GM12878 (cell line): ENCODE measurements at regions not wholly inside any gene's neighbourhood (a gene's known extent, or its start where the extent isn't known, plus 50 kb on each side); places are given as distances from the start of the nearest gene placed in this dataset.
A peak's percentile ranks its signal among the peaks of the same experiment; 100 is the strongest.

Source experiments
- ATAC-seq: fragments of 200-7000 bp; cut with Tn5 transposase; 3 replicates; pipeline ENCODE4 v1.9.1; 2020; ENCODE audit warnings: mild to moderate bottlenecking, moderate library complexity
- BruUV-seq: library from RNA; stranded (reverse); fragments of 400-500 nt; replicated peaks from 2 replicates; lab custom pipeline; 2021; lab: Mats Ljungman, UMichigan
- CTCF ChIA-PET: fragments of 300-600 bp; sonication (Branson Sonifier 250); formaldehyde crosslinking; extraction: SDS; loops from one replicate; lab custom pipeline; 2021; ENCODE audit warnings: inconsistent platforms; lab: Yijun Ruan, JAX
- POLR2A ChIA-PET: fragments of 350-600 bp; formaldehyde crosslinking; extraction: SDS; loops from one replicate; lab custom pipeline; 2021; ENCODE audit warnings: inconsistent platforms; lab: Charles Lee
- RAD21 ChIA-PET: fragments of 300-600 bp; sonication (Branson Sonifier 250); formaldehyde crosslinking; loops from one replicate; lab custom pipeline; 2023; ENCODE audit warnings: antibody characterized with exemption; ENCODE audit not compliant: unreplicated experiment; lab: Charles Lee
- SMC1A ChIA-PET: fragments of 300-600 bp; sonication (Branson Sonifier 250); formaldehyde crosslinking; loops from one replicate; lab custom pipeline; 2023; ENCODE audit not compliant: unreplicated experiment, uncharacterized antibody; lab: Charles Lee
- DNase-seq: peaks from one replicate; pipeline ENCODE4 v3.0.0-alpha.2; 2011; ENCODE audit warnings: low read depth, low spot score
- FAIRE-seq: peaks from 3 replicates; lab custom pipeline; 2011; peaks lifted over from hg19 to GRCh38; lab: Jason Lieb, UNC
- H2AFZ ChIP-seq: 2 replicates; pipeline ENCODE4 v1.6.0; 2011; ENCODE audit warnings: low read depth, low read length, control low read depth; ENCODE audit not compliant: control insufficient read depth
- H3K27ac ChIP-seq: 2 replicates; pipeline ENCODE4 v1.5.1; 2011; ENCODE audit warnings: control low read depth; ENCODE audit not compliant: control insufficient read depth, insufficient read depth
- H3K27me3 ChIP-seq, 2 experiments: replicated peaks in 1 of 2; 2 replicates each; pipeline versions ENCODE4 v1.6.0 to v1.6.1; 2011; ENCODE audit warnings: low read length in 1 of 2; ENCODE audit not compliant: control insufficient read depth in 2 of 2, insufficient read depth in 2 of 2
- H3K36me3 ChIP-seq, 2 experiments: 2 replicates each; pipeline ENCODE4 v1.5.1; 2011; ENCODE audit warnings: low read length in 1 of 2; ENCODE audit not compliant: control insufficient read depth in 2 of 2, insufficient read depth in 2 of 2
- H3K4me1 ChIP-seq: 2 replicates; pipeline ENCODE4 v1.6.1; 2011; ENCODE audit warnings: mild to moderate bottlenecking, low read length, moderate library complexity, mixed read lengths; ENCODE audit not compliant: control insufficient read depth, insufficient read depth
- H3K4me2 ChIP-seq: 2 replicates; pipeline ENCODE4 v1.6.0; 2011; ENCODE audit warnings: control low read depth; ENCODE audit not compliant: control insufficient read depth, insufficient read depth
- H3K4me3 ChIP-seq: fragments of 200-600 bp; sonication (generic); 2 replicates; pipeline ENCODE4 v1.5.1; 2016
- H3K79me2 ChIP-seq: 2 replicates; pipeline ENCODE4 v1.6.0; 2011; ENCODE audit warnings: low read length; ENCODE audit not compliant: control insufficient read depth, insufficient read depth
- H3K9ac ChIP-seq: 2 replicates; pipeline ENCODE4 v1.8.0; 2011; ENCODE audit warnings: low read length, control low read depth, mixed read lengths; ENCODE audit not compliant: control insufficient read depth, insufficient read depth
- H3K9me3 ChIP-seq: replicated peaks from 3 replicates; pipeline ENCODE4 v1.5.1; 2011; ENCODE audit warnings: mild to moderate bottlenecking, low read length; ENCODE audit not compliant: control insufficient read depth, insufficient read depth
- H4K20me1 ChIP-seq: 2 replicates; pipeline ENCODE4 v1.6.0; 2011; ENCODE audit not compliant: control insufficient read depth, insufficient read depth
- BMI1 ChIP-seq: fragments of 450-650 bp; IDR thresholded peaks from 2 replicates; pipeline ENCODE4 v1.6.1; 2016; ENCODE audit warnings: mild to moderate bottlenecking, moderate library complexity, borderline replicate concordance
- CEBPB ChIP-seq, 2 experiments: fragments of 150-350 bp in 1 of 2; IDR thresholded peaks; 2 replicates each; pipeline ENCODE4 v1.6.1; 2012 to 2014; ENCODE audit warnings: low read depth in 2 of 2, low read length in 2 of 2, borderline replicate concordance in 1 of 2, inconsistent platforms in 1 of 2
- CHD2 ChIP-seq: IDR thresholded peaks from 2 replicates; pipeline ENCODE4 v1.6.1; 2011; ENCODE audit warnings: low read depth, low read length, improper control_type of control experiment, borderline replicate concordance
- EZH2 ChIP-seq: IDR thresholded peaks from 2 replicates; pipeline ENCODE4 v1.6.1; 2012; ENCODE audit warnings: low read depth, mild to moderate bottlenecking, control low read depth, inconsistent platforms, low read length, borderline replicate concordance; ENCODE audit not compliant: control insufficient read depth
- FOS ChIP-seq: IDR thresholded peaks from 3 replicates; pipeline ENCODE4 v1.6.1; 2011; ENCODE audit warnings: borderline replicate concordance; ENCODE audit not compliant: insufficient read length; ENCODE audit errors: extremely low read depth
- GATAD2B ChIP-seq: fragments of 450-650 bp; conservative IDR thresholded peaks from 2 replicates; pipeline ENCODE4 v1.6.1; 2017; ENCODE audit warnings: low read depth, mild to moderate bottlenecking, moderate library complexity
- IKZF2 ChIP-seq, 2 experiments: fragments of 450-650 bp; IDR thresholded peaks; 2 replicates each; pipeline ENCODE4 v1.6.1; 2017; ENCODE audit warnings: mild to moderate bottlenecking in 2 of 2, moderate library complexity in 2 of 2
- KLF5 ChIP-seq: fragments of 450-650 bp; IDR thresholded peaks from 2 replicates; pipeline ENCODE4 v1.6.1; 2014; ENCODE audit warnings: mild to moderate bottlenecking; ENCODE audit not compliant: partially characterized antibody
- LARP7 ChIP-seq: fragments of 450-650 bp; IDR thresholded peaks from 2 replicates; pipeline ENCODE4 v1.6.1; 2017; ENCODE audit warnings: mild to moderate bottlenecking
- RELA ChIP-seq: fragments of 450-650 bp; IDR thresholded peaks from 2 replicates; pipeline ENCODE4 v1.8.0; 2014; ENCODE audit warnings: borderline replicate concordance; ENCODE audit not compliant: partially characterized antibody
- RFX5 ChIP-seq: IDR thresholded peaks from 2 replicates; pipeline ENCODE4 v1.6.1; 2011; ENCODE audit warnings: low read depth, low read length, improper control_type of control experiment
- SMAD5 ChIP-seq: IDR thresholded peaks from 2 replicates; pipeline ENCODE4 v1.6.1; 2016; ENCODE audit warnings: antibody characterized with exemption, low read depth
- SPI1 ChIP-seq: IDR thresholded peaks from 2 replicates; pipeline ENCODE4 v1.6.1; 2011; ENCODE audit warnings: low read depth, mild to moderate bottlenecking, low read length, moderate library complexity, borderline replicate concordance; ENCODE audit not compliant: insufficient read depth
- SREBF2 ChIP-seq: IDR thresholded peaks from 2 replicates; pipeline ENCODE4 v1.6.1; 2012; ENCODE audit warnings: mild to moderate bottlenecking, low read length
- ZNF217 ChIP-seq: fragments of 450-650 bp; IDR thresholded peaks from 2 replicates; pipeline ENCODE4 v1.6.1; 2017; ENCODE audit warnings: antibody characterized with exemption, mild to moderate bottlenecking
- WGBS: methylation state at CpG from one replicate; pipeline ENCODE4 v1.1.6; 2016; ENCODE audit warnings: low lambda C conversion rate; ENCODE audit not compliant: insufficient replicate concordance, insufficient coverage; ENCODE audit errors: missing lambda C conversion rate; 5-methylcytosine and 5-hydroxymethylcytosine counted together
- in situ Hi-C: fragments of 300-500 bp; cut with MboI; formaldehyde crosslinking; loops from 9 replicates; pipeline ENCODE4 v1.14.3; 2018; ENCODE audit warnings: mixed read lengths
- intact Hi-C: fragments of 100-400 bp; cut with micrococcal nuclease; formaldehyde crosslinking; loops from one replicate; pipeline ENCODE4 v1.14.2; 2022; ENCODE audit not compliant: unreplicated experiment

GRCh38 chr10:60517805-60518204 lies 128.1 kb upstream of the ANK3 start (continued):
- no peak for TF ChIP-seq GATAD2B

GRCh38 chr10:60513281-60513680 lies 123.6 kb upstream of the ANK3 start:
- Histone ChIP-seq H3K79me2 (no peaks in the 10 kb centered on the region), H4K20me1 (no peaks in the 10 kb centered on the region), H3K27ac (no peak overlapping the region), H3K27me3 (peaks cover 0 to 1% of the 10 kb centered on the region in 2 experiments; a peak in 2 of 4 replicates), H2AFZ (no peak overlapping the region), H3K4me3 (no peak overlapping the region), H3K9me3 (no peaks in the 10 kb centered on the region), H3K4me2 (no peak overlapping the region), H3K4me1 (no peaks in the 10 kb centered on the region), H3K9ac (no peak overlapping the region), H3K36me3 (no peaks in the 10 kb centered on the region)
- in situ Hi-C loops (no loop called here), intact Hi-C loops (no loop called here)
- ChIA-PET CTCF (no interaction called here), SMC1A (no interaction called here), RAD21 (no interaction called here), POLR2A (no interaction called here)
- no TSS peak for BruUV-seq
- peak; percentile 81 for TF ChIP-seq SPI1
- no peak for TF ChIP-seq FOS
- TF ChIP-seq BMI1 = no peak
- FAIRE-seq (no peak), ATAC-seq (peak; percentile 78), DNase-seq (peak; percentile 4)

GRCh38 chr10:60511477-60512229 lies 122.0 kb upstream of the ANK3 start:
- ChIA-PET POLR2A (interaction anchor here (0.6 kb wide), 1 partner anchor 66 kb away, joined by 5 read pairs; no protein-coding TSS in a partner anchor), RAD21 (no interaction called here), SMC1A (interaction anchor here (0.6 to 0.9 kb wide), 3 partner anchors 16 to 1855 kb away, joined by 3 read pairs; no protein-coding TSS in a partner anchor), CTCF (no interaction called here)
- no peak for DNase-seq
- WGBS = 12% methylated on average over 2 of the region's 2 CpGs
- Histone ChIP-seq H3K36me3 (no peaks in the 10 kb centered on the region), H3K27ac (no peak overlapping the region), H2AFZ (no peak overlapping the region), H3K79me2 (no peaks in the 10 kb centered on the region), H3K4me2 (no peak overlapping the region), H3K27me3 (peaks cover 0 to 1% of the 10 kb centered on the region in 2 experiments; a peak in 2 of 4 replicates), H3K4me1 (no peaks in the 10 kb centered on the region), H3K9me3 (no peaks in the 10 kb centered on the region), H3K4me3 (no peak overlapping the region), H4K20me1 (no peaks in the 10 kb centered on the region), H3K9ac (no peak overlapping the region)
- intact Hi-C loops (no loop called here), in situ Hi-C loops (no loop called here)
- no peak for TF ChIP-seq SMAD5
- no peak for TF ChIP-seq CEBPB (IDR thresholded peaks at IDR 0.05; ENCODE audit: borderline replicate concordance in 1 of 2, low read depth in 2 of 2, low read length in 2 of 2)
- TF ChIP-seq KLF5 = no peak
- TF ChIP-seq RFX5 = no peak
- no peak for TF ChIP-seq CHD2
- TF ChIP-seq IKZF2 (IDR thresholded peaks at IDR 0.05) = no peak
- no peak for TF ChIP-seq EZH2
- TF ChIP-seq RELA = no peak
- no peak for TF ChIP-seq SREBF2
- TF ChIP-seq ZNF217 = no peak
- TF ChIP-seq LARP7 = no peak
- FAIRE-seq = no peak
- no peak for ATAC-seq
- BruUV-seq = no TSS peak
